ELF-1 (cell line): ENCODE measurements at regions not wholly inside any gene's neighbourhood (a gene's known extent, or its start where the extent isn't known, plus 50 kb on each side); places are given as distances from the start of the nearest gene placed in this dataset.

ENCODE experiments used
- DNase-seq: peaks from one replicate; pipeline ENCODE4 v3.0.0-alpha.2; 2016; ENCODE audit warnings: low read depth, low spot score

DNA sequence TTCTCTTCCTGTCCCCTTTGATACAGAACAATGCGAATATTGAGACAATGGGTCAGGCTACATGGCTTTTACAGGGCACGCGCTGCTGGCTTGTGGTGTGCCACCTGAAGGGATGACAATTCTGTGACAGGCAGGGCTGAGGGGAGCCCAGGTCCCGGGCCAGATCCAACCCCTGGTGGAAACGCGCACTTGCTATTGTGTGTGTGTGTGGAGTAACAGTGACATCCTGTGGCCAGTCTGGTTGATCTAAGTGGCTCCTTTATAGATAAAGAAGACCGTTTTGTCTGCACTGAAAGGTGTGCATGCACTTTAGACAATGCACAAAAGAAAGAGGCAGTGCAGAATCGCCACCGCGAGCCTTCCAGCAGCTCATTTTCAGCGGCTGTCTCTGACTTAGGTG, 273.6 kb downstream of the HRH4 start:
- DNase-seq, result peak; percentile 52

DNA sequence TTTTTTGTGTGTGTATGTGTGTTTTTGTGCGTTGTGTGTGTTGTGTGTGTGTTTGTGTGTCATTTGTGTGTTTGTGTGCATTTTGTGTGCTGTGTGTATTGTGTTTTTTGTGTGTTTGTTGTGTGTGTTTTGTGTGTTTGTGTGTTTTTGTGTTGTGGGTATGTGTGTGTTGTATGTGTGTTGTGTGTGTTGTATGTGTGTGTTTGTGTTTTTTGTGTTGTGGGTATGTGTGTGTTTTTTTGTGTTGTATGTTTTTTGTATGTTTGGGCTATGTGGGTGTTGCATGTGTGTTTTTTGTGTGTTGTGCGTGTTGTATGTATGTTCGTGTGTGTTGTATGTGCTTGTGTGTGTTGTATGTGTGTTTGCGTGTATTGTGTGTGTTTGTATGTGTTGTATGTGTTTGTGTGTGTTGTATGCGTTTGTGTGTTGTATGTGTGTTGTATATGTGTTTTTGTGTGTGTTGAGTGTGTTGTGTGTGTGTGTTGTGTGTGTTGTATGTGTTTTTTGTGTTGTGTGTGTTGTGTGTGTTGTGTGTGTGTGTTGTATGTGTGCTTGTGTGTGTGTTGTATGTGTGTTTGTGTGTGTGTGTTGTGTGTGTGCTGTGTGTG, 275.3 kb downstream of the HRH4 start:
- DNase-seq, result no peak

DNA sequence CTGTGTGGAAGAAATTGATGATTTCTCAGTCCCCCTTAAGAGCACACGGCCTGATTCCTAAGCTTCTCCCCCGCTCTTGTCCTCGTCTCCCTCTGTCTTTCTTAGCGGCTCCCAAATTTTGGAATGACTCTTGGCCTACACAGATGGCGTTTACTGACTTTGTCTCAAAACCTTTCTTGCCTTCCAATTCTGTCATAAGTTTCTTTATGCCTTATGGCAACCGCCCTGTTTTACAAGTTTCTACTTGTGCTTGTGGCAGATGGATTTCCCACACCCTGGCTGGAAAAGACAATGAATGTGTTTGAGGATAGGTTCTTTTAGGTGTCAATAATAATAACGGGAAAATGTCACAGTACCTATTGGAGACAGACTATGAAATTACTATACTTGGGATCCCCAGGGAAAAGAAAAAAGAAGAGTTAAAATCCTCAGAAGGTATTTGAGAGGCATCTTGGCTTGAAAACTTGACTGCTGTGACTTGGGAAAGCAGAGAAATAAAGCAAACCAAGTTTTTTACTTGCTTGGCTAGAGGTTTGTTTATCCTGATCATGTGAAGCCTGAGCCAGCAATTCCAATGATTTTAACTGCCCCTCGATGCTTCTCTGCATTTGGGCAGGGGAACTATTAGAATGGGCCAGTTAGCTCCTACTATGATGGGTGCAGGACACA, 276.4 kb downstream of the HRH4 start:
- no peak for DNase-seq

DNA sequence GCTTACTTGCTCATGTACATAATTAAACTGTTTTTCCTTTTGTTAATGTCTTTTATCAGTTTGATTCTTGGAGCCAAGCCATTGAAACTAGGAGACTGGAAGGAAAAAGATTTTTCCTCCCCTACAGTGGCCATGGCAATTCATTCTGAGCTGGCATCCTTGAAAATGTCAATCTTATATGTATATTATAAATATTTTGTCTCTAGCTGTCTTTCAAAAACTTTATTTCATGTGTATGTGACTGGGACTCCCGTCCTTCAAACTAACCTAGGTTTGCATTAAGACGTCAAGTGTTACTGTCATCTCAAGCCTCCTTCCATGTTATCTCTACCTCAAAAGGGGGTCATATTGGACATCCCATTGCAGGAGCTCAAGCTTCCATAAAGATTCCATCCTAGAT, 280.4 kb downstream of the HRH4 start:
- no peak for DNase-seq

DNA sequence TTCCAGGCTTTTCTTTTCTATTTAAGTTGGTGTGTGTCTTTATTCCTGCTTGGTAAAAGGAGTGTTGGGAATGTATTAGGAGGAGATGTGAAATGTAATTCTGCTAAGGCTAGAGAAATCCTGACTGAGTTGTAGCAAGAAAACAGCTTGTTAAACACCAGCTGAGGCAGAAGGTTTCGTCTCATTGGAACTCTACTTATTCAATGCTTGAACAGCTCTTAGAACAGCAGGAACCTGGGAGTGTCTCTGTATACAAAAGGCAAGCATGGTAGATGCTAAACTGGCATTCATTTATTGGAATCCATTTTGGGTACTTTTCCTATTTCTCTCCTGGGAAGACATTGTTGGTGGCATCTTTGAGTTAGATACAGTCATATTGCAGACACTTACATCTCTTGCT, 280.9 kb downstream of the HRH4 start:
- no peak for DNase-seq

DNA sequence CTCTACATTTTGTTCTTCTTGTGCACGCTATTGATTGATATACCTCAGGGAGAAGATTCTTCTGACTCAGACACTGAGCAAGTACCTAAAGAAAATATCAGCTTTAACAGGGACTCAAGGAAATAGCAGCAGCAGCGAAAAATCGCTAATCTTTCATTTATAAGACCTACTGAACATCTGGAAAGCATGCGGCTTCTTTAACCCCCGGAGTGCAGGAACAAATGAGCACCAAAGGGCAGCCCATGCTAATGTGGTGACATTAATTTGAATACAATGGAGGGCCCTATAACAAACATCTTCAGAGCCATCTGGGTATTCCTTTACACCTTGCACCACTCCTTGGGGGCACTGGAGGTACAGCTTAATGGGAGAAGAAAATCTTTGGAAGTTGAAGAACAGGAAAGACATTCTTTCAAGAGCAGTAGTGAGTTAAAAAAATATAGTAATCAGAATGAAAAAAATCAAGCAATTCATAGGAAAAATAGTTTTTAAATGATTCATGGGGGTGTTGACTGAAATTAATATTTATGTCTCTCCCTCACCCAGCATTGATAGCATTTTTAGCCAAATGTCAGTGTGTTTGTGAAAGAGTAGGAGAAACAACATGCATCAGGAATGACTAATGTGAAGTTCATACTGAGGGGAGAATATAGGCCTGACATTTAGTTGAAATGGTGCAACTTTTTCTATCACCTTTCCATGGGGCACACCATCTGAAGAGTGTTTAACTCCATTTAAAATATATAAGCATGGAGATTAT, 281.7 kb downstream of the HRH4 start:
- no peak for DNase-seq

DNA sequence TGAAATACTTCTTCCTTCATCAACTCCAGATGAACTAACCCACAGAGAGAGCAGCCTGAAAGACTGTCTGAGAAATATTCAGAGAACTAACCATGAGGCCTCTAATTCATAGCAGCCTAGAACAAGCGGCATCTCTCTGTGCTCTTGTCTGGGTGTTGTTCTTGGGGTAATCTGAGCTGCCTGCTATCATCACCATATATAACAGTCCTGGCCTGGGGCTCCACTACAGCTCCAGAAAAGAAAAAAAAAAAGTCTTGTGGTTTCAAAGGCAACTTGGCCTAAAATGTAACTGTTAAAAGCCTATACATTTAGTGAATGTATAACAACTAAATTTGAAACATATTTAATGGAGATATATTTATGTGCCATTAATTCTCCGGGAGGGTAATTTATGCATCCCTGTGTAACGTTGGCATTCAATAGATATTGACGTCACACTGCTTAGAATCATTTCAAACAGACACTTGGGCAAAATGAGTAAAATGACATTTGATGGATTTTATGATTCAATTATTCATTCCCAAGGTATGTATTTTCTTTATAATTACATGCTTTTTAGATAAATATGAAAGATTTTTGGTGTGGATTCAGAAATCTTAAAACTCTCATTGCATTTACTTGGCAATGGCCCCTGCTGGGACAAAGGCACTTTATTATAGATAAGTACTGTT, 294.3 kb downstream of the HRH4 start:
- DNase-seq, result no peak

DNA sequence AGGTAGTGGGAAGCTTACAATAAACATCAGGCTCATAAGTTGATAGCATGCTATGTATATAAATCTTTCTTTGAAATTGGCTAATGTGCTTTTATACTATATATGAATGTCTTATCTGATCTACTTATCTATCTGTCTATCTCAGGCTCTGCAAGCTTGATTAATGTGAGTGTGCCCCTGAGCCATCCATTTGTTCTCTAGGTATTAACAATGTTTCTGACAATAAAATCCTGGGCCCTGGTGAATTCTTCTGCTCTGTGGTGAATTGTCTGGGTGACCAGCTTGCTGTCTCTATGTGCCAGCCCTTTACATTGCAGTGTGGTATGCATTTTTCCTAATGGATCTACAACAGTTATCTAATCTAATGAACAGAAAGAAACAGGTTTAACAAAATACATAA, 295.9 kb downstream of the HRH4 start:
- DNase-seq, result no peak

DNA sequence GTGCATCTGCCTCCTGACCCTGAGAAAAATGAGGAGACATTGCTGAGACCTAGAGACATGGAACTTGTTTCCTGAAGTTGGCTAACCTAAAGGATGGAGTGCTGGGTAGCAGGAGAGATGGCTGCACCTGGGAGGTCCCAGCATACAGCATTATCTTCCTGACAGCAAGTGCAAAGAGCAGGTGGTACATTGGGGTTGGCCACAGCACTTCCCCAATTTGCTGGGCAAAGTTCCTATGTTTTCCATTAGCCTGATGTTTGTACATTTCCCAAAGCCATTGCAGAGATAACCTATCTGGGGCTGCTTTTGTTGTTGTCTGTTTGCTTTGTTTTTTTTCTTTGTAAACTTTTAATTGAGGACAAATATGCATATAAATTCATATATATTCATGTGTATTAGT, 296.7 kb downstream of the HRH4 start:
- no peak for DNase-seq

DNA sequence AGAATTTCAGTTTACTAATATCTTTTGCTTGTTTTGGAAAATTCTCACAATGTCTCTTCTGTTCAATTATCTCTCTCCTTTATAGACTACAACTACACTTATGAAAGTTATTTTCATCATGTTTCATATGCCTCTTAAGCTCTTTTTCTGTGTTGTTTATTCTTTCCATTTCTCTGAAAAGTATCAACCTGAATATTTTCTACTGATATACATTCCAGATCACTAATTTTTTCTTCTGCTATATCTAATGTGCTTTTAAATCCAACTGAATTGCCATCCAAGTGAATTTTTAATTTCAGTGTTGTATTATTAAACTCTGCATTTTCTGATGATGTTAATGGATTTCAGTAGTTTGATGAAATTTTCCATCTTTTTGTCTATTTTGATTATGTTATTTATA, 301.3 kb downstream of the HRH4 start:
- DNase-seq, result no peak

DNA sequence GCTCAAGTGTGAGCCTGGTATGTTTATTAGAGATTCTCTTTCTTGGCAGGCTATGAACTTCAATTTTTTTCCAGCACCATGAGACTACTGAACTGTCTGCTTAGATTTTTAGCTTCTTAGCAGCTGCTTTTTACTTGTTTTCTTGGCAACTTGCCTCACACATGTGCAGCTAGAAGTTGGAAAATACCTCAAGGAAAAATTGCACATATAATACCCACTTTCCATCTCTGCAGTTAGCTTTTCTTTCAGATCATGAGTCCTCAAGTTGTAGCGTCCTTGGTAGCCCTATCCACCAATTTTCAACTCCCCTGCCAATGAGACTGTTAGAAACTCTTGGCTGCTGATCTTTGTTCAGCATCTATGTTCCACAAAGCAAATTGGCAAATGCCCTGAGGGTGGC, 302.1 kb downstream of the HRH4 start:
- no peak for DNase-seq

DNA sequence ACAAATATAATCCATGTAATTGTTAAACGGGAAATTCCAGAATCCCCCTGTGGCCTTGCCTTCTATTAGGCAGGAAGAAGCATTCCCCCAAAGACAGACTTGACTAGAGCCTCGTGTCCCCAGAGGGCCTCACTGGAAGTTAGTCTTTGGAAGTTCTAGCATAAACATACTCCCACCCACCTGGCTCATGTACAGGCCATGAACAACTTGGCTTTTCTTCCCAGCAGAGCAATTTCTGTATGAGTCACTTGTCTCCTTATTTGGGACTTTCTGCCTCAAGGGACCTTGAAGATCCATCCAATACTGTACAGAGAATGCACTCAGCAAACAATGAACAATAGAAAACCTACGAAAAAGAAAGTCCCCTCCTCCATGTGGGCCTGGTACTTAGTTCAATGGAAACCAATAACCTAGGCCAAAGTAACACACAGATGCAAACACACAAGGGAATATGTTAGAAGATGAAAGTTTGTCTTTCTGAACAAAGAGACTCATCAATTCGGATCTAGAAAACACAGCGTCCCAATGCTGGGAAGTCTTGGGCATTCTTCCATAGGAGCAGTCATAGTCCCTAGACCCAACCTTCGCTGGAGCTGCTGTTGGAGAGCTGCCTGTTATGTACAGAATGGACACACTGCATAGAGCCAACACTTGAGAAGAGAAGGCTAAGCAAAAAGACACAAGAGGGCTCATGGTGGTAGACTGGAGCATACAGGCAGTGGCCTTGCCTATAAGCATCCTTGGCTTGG, 303.5 kb downstream of the HRH4 start:
- DNase-seq, result no peak

DNA sequence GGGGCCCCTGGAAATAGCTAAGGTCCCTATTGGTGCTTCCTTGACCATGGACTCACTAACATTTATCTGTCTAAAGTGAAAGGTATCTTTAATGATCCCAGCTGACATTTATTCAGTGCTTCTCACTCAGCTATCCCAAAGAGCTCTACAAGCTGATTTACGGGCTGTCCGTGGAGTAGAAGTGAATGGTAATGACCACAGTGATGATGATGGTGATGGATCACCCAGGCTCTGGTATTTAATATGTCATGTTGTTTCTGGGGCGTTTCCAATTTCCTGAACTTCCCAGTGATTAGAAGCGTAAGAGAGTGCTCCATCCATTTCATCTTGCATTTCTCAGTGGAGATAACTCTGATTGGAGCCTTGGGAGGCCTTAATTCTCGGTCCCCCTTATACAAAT, 304.3 kb downstream of the HRH4 start:
- DNase-seq, result no peak

DNA sequence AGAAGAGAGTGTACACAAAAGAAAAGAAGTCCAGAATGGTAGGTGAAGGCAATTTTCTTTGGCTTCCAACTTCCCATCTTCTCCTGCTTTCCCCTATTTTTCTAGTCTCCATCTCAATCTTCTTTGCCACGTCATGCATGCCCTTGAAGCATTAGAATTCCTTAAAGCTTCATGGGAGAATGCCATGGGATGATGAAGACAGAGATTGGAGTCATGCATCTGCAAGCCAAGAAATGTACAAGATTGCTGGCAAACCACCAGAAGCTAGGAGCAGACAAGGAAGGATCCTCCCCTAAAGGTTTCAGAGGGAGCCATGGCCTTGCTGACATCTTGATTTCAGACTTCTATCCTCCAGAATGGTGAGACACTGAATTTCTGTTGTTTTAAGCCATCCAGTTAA, 305.9 kb downstream of the HRH4 start:
- DNase-seq, result no peak

DNA sequence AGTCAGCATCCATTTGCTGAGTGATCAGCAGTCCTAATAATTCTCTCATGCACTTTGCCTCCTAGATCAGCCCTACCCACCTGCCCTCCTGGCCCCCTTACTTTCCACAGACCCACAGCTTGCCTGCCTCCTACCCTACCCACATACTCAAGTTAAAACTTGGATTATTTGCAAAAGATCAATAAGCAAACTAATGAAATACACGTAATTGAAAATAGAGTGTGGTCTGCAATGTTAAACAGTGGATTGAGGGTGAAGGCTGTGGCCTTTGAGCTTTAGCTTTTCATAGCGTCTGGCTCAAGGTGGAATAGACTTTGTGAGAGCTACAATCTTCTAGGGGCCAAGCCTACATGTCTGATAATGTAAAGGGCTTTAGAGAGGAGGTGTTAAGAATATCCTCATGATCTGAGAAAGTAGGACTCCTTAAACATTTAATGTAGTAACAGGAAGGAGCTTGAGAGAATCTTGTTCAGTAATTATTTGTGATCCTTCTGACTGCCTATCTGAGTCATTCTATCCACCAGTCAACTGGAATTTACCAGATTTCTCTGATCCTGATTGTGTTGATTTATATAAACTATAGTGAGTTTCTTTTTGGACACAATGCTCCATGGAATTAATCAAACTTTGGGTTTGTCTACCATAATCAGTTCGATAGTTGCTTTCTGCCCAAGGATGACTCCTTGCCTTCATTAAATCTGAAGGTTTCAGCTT, 310.0 kb downstream of the HRH4 start:
- no peak for DNase-seq

DNA sequence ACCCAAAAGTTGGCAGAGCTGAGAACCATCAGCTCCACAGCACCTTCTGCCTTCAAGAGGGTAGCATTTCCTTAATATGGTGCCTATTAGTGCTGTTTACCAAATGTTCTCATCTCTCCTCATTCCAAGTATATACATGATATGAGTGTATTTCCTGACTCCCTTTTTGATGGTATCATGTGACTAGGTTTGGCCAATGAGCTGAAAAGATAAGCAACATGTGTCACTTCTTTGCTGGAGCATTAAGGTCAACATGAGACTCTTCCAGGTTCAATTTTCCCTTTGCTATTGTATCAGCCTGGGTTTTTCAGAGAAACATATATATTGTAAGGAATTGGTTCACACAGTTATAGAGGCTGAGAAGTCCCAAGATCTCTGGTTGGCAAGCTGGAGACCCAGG, 310.9 kb downstream of the HRH4 start:
- no peak for DNase-seq

DNA sequence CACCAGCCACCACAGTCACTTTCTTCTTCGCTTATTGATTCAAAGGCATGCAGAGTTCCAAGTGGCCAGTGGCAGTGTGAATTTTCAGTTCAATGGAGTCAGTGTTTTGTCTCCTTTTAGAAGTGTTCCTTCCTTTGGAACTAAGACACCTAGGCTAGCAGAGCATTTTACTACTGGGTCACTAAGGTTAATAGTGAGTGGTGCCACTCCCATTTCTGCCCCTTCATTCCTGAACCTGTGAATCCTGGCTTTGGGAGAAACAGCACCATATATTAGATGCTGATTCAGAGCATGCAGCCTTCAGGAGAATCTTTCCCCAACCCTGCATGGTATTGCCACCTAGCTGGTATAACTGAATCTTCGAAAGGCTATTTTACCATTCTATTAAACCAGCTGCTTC, 312.7 kb downstream of the HRH4 start:
- no peak for DNase-seq

DNA sequence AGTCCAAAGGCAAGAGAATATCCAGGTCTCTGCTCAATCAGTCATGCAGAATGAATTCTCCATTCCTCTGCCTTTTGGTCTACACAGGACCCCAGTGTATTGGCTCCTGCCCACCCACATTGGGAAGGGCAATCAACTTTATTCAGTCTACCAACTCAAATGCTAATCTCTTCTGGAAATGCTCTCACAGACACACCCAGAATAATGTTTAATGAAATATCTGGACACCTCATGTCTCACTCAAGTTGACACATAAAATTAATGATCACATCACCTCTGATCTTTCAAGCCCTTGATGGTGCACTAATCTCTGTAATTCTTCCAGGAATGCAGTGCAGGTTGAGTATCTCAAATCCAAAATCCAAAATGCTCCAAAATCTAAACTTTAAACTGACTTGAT, 315.6 kb downstream of the HRH4 start:
- no peak for DNase-seq

DNA sequence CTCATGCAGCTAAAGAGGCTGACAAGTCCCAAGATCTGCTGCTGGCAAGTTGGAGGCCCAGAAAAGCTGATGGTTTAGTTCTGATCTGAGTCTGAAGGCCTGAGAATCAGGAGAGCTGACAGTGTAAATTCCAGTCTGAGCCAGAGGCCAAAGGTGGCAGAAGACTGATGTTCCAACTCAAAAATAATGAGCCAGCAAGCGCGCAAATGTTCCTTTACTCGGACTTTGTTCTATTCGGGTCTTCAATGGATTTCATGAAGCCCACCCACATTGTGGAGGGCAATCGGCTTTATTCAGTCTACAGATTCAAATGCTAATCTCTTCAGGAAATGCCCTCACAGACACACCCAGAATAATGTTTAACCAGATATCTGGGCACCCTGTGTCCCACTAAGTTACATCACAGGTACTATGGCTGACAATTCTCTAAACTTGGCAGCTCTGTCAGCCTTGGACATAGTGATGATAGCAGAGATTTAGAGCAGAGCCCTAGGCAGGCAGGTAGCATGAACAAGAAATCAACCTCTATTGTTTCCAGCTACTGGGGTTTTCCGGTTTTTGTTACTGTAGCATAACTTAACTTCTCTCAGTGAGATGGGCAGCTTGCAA, 318.5 kb downstream of the HRH4 start:
- DNase-seq, result no peak

DNA sequence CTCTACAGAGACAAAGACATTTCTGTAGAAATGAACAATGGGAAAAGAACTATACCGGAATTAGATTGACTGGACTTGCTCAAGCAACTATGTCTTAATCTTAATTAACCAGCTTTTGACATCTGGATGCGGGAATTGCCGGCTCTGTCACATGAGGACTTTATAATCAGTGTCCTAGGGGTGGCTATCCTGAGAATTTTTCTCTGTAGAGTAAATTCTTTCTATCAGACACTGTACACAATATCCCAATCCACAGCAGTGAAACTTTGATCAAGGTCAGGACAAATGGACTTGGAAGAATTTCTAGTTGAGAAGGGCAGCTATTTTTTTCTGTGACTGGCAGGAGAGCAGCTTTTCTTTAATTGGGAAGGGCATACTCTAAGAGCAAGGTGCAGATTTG, 322.1 kb downstream of the HRH4 start:
- no peak for DNase-seq

DNA sequence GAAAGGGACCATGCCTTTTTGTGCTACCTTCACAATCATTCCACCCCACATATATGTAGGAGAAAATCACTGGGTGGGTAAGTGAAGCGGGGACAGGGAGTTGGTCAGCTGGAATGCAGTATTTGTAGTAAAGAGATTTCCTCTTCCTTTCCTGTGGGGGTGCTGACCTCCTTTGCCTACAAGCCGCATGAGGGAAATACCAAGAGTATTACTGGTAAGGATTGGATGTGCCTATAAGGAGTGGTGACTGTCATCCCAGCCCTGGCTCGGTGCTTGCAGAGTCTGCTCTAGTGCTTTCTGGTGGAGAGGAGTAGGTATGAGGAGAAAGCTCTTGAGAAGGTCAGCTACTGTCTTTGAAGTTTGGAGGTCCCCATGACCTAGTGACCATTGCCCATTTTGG, 324.6 kb downstream of the HRH4 start:
- no peak for DNase-seq
